Sigmoid colon (tissue), 4 donors: ENCODE measurements at regions not wholly inside any gene's neighbourhood (a gene's known extent, or its start where the extent isn't known, plus 50 kb on each side); places are given as distances from the start of the nearest gene placed in this dataset.

Experiments used
- CTCF ChIP-seq, 4 experiments: fragments of 450-650 bp in 3 of 4; fragments of 200-600 bp in 1 of 4; IDR thresholded peaks; one replicate each; pipeline ENCODE4 v1.5.1; 2016 to 2019; ENCODE audit warnings: antibody characterized with exemption in 4 of 4, mild to moderate bottlenecking in 3 of 4, moderate library complexity in 2 of 4
- EP300 ChIP-seq, 4 donors: sonication (generic); formaldehyde crosslinking; IDR thresholded peaks; one replicate each; pipeline ENCODE4 v1.6.1; 2017; ENCODE audit warnings: antibody characterized with exemption in 4 of 4
- POLR2A ChIP-seq, 2 donors: fragments of 450-650 bp; IDR thresholded peaks; one replicate each; pipeline ENCODE4 v1.6.1; 2016; ENCODE audit warnings: antibody characterized with exemption in 2 of 2, mild to moderate bottlenecking in 2 of 2, moderate library complexity in 2 of 2
- POLR2AphosphoS5 ChIP-seq, 4 donors: sonication (generic); formaldehyde crosslinking; IDR thresholded peaks; one replicate each; pipeline ENCODE4 v1.6.1; 2017; ENCODE audit warnings: antibody characterized with exemption in 4 of 4

- TF ChIP-seq CTCF (IDR thresholded peaks at IDR 0.05) (no peak), POLR2AphosphoS5 (IDR thresholded peaks at IDR 0.05) (no peak), POLR2A (IDR thresholded peaks at IDR 0.05) (no peak), EP300 (IDR thresholded peaks at IDR 0.05) (no peak)
These were observed 107.0 kb upstream of the BMP2 start for GRCh38 chr20:6660441-6660840.
